ENCODE measurements at regions not wholly inside any gene's neighbourhood (a gene's known extent, or its start where the extent isn't known, plus 50 kb on each side); places are given as distances from the start of the nearest gene placed in this dataset.

DNA sequence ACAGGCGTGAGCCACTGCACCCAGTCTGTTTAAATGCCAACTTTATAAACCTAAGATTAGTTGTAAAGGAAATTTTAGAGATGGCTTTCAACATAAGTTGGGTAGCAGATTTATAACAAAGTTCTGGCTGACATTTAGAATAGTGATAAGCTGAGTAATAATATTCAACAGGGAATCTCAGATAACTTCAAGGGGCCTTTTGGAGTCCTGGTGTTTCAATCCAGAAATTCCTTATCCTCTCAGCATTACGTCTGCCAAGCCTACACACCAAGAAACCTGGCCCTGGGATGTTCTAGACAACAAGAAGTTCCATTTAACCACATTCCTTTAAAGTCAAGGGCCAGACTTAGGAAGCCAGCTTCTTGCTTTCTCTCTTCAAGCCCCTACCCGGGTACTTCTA, 59.5 kb upstream of the DYRK2 start:
- no peak overlapping the region for H3K4me3 Mint-ChIP-seq

DNA sequence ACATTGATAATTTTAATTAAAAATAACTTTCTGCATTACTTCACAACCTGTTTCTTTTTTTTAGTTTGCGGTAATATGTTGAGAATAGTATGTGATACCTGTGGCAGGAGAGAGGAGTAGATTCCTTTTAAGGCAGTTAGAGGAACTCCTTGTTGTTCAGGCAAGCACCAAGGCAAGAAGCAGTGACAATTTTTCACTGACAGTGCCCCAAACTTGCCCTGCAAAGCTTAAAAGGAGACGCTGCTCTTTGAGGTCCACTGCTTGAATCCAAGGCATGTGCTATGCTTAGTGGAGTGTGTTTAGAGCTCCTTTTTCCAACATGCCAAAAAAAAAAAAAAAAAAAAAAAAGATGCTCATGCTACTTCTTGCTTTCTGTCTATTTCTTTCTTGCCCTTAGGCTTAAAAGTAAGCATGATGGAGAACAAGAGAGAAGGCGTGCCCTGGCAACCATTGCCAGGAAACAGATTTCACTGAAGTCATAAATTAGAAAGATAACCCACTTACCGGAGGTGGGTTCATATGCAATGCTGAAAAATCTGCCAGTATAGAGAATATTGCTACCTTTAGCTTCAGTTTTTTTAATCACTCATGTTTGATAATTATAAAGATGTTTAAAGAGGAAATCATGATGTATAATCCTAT, 58.3 kb upstream of the DYRK2 start:
- H3K36me3 Mint-ChIP-seq (ENCODE audit: low read depth), result no peaks in the 10 kb centered on the region
- H3K9me3 ChIP-seq (ENCODE audit: control insufficient read depth, low read length), result no peaks in the 10 kb centered on the region
- H3K4me3 Mint-ChIP-seq, result no peak overlapping the region
- no peak for DNase-seq
- H3K4me3 ChIP-seq (ENCODE audit: low read length), result no peak overlapping the region
- H3K4me1 ChIP-seq (ENCODE audit: control insufficient read depth, insufficient read depth, low read length), result no peaks in the 10 kb centered on the region
- WGBS, 2 experiments (ENCODE audit: insufficient coverage in 1 of 2, insufficient read length in 1 of 2), result 90 to 100% methylated on average over 1 to 4 of the region's 4 CpGs
- no peaks in the 10 kb centered on the region for H3K27me3 ChIP-seq (ENCODE audit: control insufficient read depth, insufficient read depth, low read length, poor library complexity, severe bottlenecking)
- no peaks in the 10 kb centered on the region for H3K9me3 Mint-ChIP-seq
- H3K9ac ChIP-seq (ENCODE audit: extremely low read depth, low read length, poor library complexity, severe bottlenecking), result no peak overlapping the region
- H3K4me1 Mint-ChIP-seq, result peaks cover 3% of the 10 kb centered on the region
- no peaks in the 10 kb centered on the region for H3K36me3 ChIP-seq (ENCODE audit: control insufficient read depth, insufficient read depth, low read length)
- no peaks in the 10 kb centered on the region for H3K27me3 Mint-ChIP-seq (ENCODE audit: insufficient read depth)
- TF ChIP-seq, protein P1, sequence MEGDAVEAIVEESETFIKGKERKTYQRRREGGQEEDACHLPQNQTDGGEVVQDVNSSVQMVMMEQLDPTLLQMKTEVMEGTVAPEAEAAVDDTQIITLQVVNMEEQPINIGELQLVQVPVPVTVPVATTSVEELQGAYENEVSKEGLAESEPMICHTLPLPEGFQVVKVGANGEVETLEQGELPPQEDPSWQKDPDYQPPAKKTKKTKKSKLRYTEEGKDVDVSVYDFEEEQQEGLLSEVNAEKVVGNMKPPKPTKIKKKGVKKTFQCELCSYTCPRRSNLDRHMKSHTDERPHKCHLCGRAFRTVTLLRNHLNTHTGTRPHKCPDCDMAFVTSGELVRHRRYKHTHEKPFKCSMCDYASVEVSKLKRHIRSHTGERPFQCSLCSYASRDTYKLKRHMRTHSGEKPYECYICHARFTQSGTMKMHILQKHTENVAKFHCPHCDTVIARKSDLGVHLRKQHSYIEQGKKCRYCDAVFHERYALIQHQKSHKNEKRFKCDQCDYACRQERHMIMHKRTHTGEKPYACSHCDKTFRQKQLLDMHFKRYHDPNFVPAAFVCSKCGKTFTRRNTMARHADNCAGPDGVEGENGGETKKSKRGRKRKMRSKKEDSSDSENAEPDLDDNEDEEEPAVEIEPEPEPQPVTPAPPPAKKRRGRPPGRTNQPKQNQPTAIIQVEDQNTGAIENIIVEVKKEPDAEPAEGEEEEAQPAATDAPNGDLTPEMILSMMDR (conservative IDR thresholded peaks at IDR 0.05), result no peak
- no peak overlapping the region for H3K27ac ChIP-seq (ENCODE audit: low read depth, low read length)
- H3K27ac Mint-ChIP-seq, result no peak overlapping the region

More for the DNA sequence above, 59.5 kb upstream of the DYRK2 start:
- no peak for DNase-seq
- 93 to 100% methylated on average over 1 to 2 of the region's 3 CpGs for whole genome bisulfite sequencing, 2 experiments (ENCODE audit: insufficient coverage in 1 of 2, insufficient read length in 1 of 2)
- Mint-ChIP-seq H3K27me3 (ENCODE audit: insufficient read depth) (no peaks in the 10 kb centered on the region), H3K9me3 (no peaks in the 10 kb centered on the region), H3K4me1 (peaks cover 3% of the 10 kb centered on the region), H3K36me3 (ENCODE audit: low read depth) (no peaks in the 10 kb centered on the region), H3K27ac (no peak overlapping the region)
- Histone ChIP-seq H3K27me3 (ENCODE audit: control insufficient read depth, insufficient read depth, low read length, poor library complexity, severe bottlenecking) (no peaks in the 10 kb centered on the region), H3K36me3 (ENCODE audit: control insufficient read depth, insufficient read depth, low read length) (no peaks in the 10 kb centered on the region), H3K4me1 (ENCODE audit: control insufficient read depth, insufficient read depth, low read length) (no peaks in the 10 kb centered on the region), H3K4me3 (ENCODE audit: low read length) (no peak overlapping the region), H3K9ac (ENCODE audit: extremely low read depth, low read length, poor library complexity, severe bottlenecking) (no peak overlapping the region), H3K27ac (ENCODE audit: low read depth, low read length) (no peak overlapping the region), H3K9me3 (ENCODE audit: control insufficient read depth, low read length) (no peaks in the 10 kb centered on the region)
- TF ChIP-seq, protein P1 (conservative IDR thresholded peaks at IDR 0.05), result no peak

DNA sequence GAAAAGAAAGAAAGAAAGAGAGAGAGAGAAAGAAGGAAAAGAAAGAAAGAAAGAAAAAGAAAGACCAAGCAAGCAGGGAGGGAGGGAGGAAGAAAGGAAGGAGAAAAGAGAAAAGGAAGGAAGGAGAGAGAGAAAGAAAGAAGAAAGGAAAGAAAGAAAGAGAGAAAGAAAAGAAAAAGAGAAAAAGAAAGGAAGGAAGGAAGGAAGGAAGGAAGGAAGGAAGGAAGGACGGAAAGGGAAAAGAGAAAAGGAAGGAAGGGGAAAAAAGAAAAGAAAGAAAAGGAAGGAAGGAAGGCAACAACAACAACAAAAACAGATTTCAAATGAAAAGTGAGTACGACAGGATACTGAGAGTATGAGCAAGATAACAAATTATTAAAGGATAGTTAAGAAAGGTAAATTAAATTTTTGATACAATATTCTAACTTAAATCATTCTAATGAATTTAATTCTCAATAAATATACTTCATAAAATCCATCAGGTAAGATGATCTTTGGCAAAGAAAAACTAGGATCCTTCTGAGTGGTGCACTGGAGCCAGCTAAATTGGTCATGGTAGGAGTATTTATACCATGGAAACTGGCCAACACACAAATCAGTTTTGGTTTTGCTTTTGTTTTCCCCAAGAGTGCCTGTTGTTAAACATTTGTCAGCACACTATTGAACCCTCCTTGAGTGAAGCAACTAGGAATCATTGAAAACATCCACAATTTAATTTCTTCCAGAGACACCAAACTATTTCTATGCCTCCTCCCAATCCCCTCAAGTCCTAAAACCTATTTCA, 56.1 kb upstream of the DYRK2 start:
- no peak overlapping the region for H3K4me3 ChIP-seq (ENCODE audit: low read length)
- no peak for DNase-seq
- H3K27me3 ChIP-seq (ENCODE audit: control insufficient read depth, insufficient read depth, low read length, poor library complexity, severe bottlenecking), result no peaks in the 10 kb centered on the region
- TF ChIP-seq, protein P1 (conservative IDR thresholded peaks at IDR 0.05), result no peak
- Mint-ChIP-seq H3K36me3 (ENCODE audit: low read depth) (no peaks in the 10 kb centered on the region), H3K9me3 (peaks cover 2% of the 10 kb centered on the region), H3K27me3 (ENCODE audit: insufficient read depth) (no peaks in the 10 kb centered on the region), H3K4me3 (no peak overlapping the region), H3K27ac (peak overlapping the region; percentile 3), H3K4me1 (peaks cover 3% of the 10 kb centered on the region)
- peaks cover 9% of the 10 kb centered on the region for H3K9me3 ChIP-seq (ENCODE audit: control insufficient read depth, low read length)
- no peaks in the 10 kb centered on the region for H3K36me3 ChIP-seq (ENCODE audit: control insufficient read depth, insufficient read depth, low read length)
- no peaks in the 10 kb centered on the region for H3K4me1 ChIP-seq (ENCODE audit: control insufficient read depth, insufficient read depth, low read length)
- no peak overlapping the region for H3K9ac ChIP-seq (ENCODE audit: extremely low read depth, low read length, poor library complexity, severe bottlenecking)
- 73 to 85% methylated on average over 1 of the region's 2 CpGs for WGBS, 2 experiments (ENCODE audit: insufficient coverage in 1 of 2, insufficient read length in 1 of 2)
- H3K27ac ChIP-seq (ENCODE audit: low read depth, low read length), result no peak overlapping the region

All from endodermal cell (in vitro differentiated cells).